Kidney epithelial cell (primary cell): ENCODE measurements at regions not wholly inside any gene's neighbourhood (a gene's known extent, or its start where the extent isn't known, plus 50 kb on each side); places are given as distances from the start of the nearest gene placed in this dataset.
A peak's percentile ranks its signal among the peaks of the same experiment; 100 is the strongest.
"Not testable (repeated sequence)": the region's sequence is repeated elsewhere in the genome, so short reads cannot be mapped to it uniquely, and the experiment has no call there.

Experiments
- DNase-seq: peaks from one replicate; pipeline ENCODE4 v3.0.0-alpha.2; 2010; ENCODE audit warnings: low read depth
- H3K27me3 ChIP-seq: 2 replicates; pipeline ENCODE4 v1.6.0; 2011; ENCODE audit warnings: low read length; ENCODE audit not compliant: control insufficient read depth, insufficient read depth
- H3K36me3 ChIP-seq: 2 replicates; pipeline ENCODE4 v1.5.1; 2011; ENCODE audit warnings: low read length; ENCODE audit not compliant: control insufficient read depth, insufficient read depth
- H3K4me3 ChIP-seq: 2 replicates; pipeline ENCODE4 v1.5.1; 2011; ENCODE audit warnings: low read depth, mild to moderate bottlenecking, control low read depth, low read length
- TF ChIP-seq, protein P1 (sequence below): IDR thresholded peaks from 2 replicates; pipeline ENCODE4 v1.5.1; 2011; ENCODE audit warnings: mild to moderate bottlenecking, moderate library complexity, low read length, control low read depth, inconsistent platforms; ENCODE audit not compliant: insufficient read depth, poor library complexity, severe bottlenecking

DNA sequence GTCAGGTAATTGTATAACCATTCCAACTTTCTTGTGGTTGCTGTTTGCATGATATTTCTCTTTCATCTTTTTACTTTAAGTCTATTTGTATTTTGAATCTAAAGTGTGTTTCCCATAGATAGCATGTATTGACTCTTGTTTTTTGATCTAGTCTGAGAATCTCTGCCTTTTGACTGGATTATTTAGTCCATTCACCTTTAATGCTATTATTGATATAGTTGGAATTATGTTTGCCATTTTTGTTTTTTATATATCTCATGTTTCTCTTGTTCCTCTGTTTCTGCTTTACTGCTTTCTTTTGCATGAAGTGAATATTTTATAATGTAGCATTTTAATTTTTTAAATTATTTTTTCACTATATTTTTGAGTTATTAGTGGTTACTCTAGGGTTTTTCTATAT is 103.9 kb upstream of the PMCH start:
- H3K4me3 ChIP-seq, result no peak overlapping the region
- H3K27me3 ChIP-seq, result no peaks in the 10 kb centered on the region
- H3K36me3 ChIP-seq, result no peaks in the 10 kb centered on the region
- no peak for DNase-seq
- TF ChIP-seq, protein P1, sequence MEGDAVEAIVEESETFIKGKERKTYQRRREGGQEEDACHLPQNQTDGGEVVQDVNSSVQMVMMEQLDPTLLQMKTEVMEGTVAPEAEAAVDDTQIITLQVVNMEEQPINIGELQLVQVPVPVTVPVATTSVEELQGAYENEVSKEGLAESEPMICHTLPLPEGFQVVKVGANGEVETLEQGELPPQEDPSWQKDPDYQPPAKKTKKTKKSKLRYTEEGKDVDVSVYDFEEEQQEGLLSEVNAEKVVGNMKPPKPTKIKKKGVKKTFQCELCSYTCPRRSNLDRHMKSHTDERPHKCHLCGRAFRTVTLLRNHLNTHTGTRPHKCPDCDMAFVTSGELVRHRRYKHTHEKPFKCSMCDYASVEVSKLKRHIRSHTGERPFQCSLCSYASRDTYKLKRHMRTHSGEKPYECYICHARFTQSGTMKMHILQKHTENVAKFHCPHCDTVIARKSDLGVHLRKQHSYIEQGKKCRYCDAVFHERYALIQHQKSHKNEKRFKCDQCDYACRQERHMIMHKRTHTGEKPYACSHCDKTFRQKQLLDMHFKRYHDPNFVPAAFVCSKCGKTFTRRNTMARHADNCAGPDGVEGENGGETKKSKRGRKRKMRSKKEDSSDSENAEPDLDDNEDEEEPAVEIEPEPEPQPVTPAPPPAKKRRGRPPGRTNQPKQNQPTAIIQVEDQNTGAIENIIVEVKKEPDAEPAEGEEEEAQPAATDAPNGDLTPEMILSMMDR, result no peak

- no peak overlapping the region for H3K4me3 ChIP-seq
- no peak for DNase-seq
- H3K36me3 ChIP-seq, result no peaks in the 10 kb centered on the region
- TF ChIP-seq, protein P1, result peak; percentile 32
- no peaks in the 10 kb centered on the region for H3K27me3 ChIP-seq
These were observed 103.3 kb upstream of the PMCH start for GRCh38 chr12:102300824-102301461.

DNA sequence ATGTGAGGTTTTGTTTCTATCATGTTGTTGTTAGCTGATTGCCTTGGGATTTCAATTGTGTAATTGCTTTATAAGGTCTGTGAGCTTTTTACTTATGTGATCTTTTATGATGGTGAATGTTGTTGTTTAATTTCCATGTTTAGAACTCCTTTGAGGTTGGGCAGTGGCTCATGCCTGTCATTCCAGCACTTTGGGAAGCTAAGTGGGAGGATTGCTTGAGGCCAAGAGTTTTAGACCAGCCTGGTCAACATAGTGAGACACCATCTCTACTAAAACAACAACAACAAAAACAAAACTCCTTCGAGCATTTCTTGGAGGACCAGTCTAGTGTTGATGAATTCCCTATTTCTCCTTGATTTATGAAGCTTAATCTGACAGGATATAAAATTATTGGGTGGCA is 102.1 kb upstream of the PMCH start:
- H3K4me3 ChIP-seq, result no peak overlapping the region
- H3K36me3 ChIP-seq, result no peaks in the 10 kb centered on the region
- no peak for DNase-seq
- H3K27me3 ChIP-seq, result no peaks in the 10 kb centered on the region
- TF ChIP-seq, protein P1, result no peak

DNA sequence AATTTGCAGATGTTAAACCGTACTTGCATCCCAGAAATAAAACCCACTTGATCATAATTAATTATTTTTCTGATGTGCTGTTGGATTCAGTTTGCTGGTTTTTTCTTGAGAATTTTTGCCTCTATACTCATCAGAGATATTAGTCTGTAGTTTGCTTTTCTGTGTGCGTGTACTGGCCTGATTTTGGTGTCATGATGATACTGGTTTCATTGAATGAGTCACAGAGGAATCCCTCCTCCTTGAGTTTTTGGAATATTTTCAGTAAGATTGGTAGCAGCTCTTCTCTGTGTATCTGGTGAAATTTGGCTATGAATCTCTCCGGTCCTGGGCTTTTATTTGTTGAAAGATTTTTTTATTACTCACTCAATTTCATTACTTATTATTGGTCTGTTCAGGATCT is 100.4 kb upstream of the PMCH start:
- TF ChIP-seq, protein P1, result no peak
- Histone ChIP-seq H3K27me3 (no peaks in the 10 kb centered on the region), H3K36me3 (no peaks in the 10 kb centered on the region), H3K4me3 (no peak overlapping the region)
- DNase-seq, result no peak

- Histone ChIP-seq H3K4me3 (no peak overlapping the region), H3K36me3 (no peaks in the 10 kb centered on the region), H3K27me3 (no peaks in the 10 kb centered on the region)
- TF ChIP-seq, protein P1, result no peak
- DNase-seq, result no peak
These were observed 99.8 kb upstream of the PMCH start for GRCh38 chr12:102297412-102297811.

GRCh38 chr12:102294568-102294967 is 96.9 kb upstream of the PMCH start:
- no peaks in the 10 kb centered on the region for H3K36me3 ChIP-seq
- TF ChIP-seq, protein P1, result no peak
- H3K4me3 ChIP-seq, result no peak overlapping the region
- DNase-seq, result no peak
- no peaks in the 10 kb centered on the region for H3K27me3 ChIP-seq

GRCh38 chr12:102291498-102292440 is 94.1 kb upstream of the PMCH start:
- not testable (repeated sequence) for H3K36me3 ChIP-seq, H3K4me3 ChIP-seq, H3K27me3 ChIP-seq, DNase-seq

DNA sequence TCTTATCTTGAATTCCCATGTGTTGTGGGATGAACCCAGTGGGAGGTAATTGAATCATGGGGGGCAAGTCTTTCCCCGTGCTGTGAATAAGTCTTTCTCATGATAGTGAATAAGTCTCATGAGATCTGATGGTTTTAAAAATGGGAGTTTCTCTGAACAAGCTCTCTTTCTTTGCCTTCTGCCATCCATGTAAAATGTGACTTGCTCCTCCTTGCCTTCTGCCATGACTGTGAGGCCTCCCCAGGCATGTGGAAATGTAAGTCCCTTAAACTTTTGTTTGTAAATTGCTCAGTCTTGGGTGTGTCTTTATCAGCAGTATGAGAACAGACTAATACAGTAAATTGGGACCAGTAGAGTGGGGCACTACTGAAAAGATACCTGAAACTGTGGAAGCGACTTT is 92.1 kb upstream of the PMCH start:
- not testable (repeated sequence) for DNase-seq, H3K4me3 ChIP-seq, H3K36me3 ChIP-seq, H3K27me3 ChIP-seq
